Endothelial cell of hepatic sinusoid (primary cell): ENCODE measurements at regions not wholly inside any gene's neighbourhood (a gene's known extent, or its start where the extent isn't known, plus 50 kb on each side); places are given as distances from the start of the nearest gene placed in this dataset.

ENCODE experiments used
- in situ Hi-C: cut with HindIII; loops from 2 replicates; pipeline ENCODE4 v1.10.0; 2017; ENCODE audit warnings: low sequenced_read_pairs

GRCh38 chr11:62073061-62073460 is 50.8 kb upstream of the INCENP start:
- in situ Hi-C loops, result loop anchor here (5.0 kb wide), 1 partner anchor 34 kb away; no protein-coding TSS in a partner anchor

GRCh38 chr11:62071408-62071807 is 52.4 kb upstream of the INCENP start:
- in situ Hi-C loops, result loop anchor here (5.0 kb wide), 1 partner anchor 36 kb away; no protein-coding TSS in a partner anchor

DNA sequence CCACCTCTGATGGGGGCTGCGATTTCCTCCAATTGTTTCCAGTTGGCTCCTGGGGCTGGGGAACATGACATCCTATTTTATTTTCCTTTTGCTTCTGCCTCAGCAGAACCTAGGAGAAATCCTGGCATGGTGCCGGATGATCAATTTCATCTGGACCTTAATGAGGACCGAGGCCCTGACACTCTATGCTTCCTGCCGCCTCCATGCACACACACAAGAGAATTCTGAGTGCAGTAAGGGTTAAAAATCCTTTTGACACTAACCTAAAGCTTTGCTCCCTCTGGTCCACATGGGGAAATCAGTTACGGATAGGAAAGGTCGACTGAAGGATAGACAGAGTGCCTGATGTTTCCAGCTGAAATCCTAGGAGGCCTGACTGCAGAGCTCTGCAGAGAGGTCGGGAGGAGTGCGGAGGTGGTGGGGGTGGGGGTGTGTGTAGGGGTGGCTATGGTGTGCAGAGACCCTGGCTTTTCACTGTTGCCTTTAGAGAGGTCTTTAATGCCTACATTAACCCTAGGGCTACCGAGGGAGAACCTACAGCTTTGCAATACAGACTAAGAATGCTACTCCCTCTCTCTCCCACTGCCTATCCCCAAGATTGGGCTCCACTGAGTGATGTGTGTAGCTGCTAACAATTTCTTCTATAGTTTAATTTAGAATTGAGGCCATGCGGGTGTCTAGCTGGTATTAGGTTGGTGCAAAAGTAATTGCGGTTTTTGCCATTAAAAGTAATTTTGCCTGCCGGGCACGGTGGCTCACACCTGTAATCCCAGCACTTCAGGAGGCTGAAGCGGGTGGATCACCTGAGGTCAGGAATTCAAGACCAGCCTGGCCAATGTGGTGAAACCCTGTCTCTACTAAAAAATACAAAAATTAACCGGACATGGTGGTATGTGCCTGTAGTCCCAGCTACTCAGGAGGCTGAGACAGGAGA is 53.6 kb upstream of the INCENP start:
- in situ Hi-C loops, result loop anchor here (5.0 kb wide), 1 partner anchor 37 kb away; no protein-coding TSS in a partner anchor

DNA sequence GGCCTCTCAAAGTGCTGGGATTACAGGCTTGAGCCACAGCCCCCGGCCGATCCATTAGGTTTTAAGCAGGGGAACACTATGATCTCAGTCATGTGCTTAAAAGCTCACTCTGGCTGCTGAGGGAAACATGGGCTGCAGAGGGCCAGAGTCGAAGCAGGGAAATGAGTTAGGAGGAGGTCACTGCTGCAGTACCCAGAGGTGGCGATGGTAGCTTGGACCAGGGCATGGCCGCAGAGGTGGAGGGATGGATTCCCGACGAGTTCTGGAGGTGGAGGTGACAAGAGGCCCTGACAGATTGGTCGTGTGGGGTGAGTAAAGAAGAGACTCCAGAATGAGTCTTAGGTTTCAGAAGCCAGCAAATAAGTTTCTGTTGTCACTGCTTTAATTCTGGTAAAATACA is 54.4 kb upstream of the INCENP start:
- in situ Hi-C loops, result no loop called here

DNA sequence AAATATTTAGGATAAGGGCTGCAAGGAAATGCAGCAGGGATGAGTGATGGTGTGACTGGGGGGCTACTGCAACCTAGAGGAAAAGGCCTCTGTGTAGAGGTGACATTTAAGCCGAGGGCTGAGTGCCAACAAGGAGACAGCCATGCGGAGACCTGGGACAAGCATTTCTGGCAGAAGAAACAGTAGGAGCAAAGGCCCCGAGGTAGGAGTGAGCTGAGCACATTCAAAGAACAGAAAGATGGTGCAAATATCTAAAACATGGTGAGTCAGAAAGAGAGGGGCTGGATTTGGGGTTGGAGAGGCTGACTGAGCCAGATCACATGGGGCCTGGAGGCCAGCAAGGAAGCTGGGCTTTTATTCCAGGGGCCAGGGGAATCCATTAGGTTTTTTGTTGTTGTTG is 55.1 kb upstream of the INCENP start:
- in situ Hi-C loops, result no loop called here

GRCh38 chr11:62067741-62068140 is 56.1 kb upstream of the INCENP start:
- in situ Hi-C loops, result no loop called here

GRCh38 chr11:62064221-62064620 is 59.6 kb upstream of the INCENP start:
- in situ Hi-C loops, result no loop called here

DNA sequence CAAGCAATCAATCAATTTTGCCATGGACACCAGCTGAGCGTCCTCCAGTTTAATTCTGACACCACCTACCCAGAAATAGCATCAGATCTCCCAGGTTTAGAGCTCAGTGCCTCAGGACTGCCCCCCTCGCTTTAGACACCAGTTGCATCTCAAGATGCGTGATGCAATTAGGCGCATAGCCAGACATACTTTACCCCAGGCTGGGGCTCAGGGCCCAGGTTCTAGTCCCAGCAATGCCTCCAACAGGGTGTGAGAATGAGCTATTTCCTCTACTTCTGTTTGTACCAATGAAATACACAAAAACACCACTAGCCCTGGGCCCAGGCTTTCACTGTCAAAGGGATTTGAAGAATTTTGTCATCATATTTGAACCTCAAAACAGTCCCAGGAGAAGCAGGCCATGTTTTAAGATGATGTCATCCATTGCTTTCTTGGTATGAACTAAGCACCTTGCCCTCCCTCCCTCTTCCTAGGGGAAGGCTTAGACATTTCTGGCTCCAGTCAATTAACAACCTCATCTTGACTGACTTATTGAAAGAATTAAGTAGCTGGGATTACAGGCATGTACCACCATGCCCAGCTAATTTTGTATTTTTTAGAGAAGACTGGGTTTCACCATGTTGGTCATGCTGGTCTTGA is 61.5 kb upstream of the INCENP start:
- in situ Hi-C loops, result no loop called here

DNA sequence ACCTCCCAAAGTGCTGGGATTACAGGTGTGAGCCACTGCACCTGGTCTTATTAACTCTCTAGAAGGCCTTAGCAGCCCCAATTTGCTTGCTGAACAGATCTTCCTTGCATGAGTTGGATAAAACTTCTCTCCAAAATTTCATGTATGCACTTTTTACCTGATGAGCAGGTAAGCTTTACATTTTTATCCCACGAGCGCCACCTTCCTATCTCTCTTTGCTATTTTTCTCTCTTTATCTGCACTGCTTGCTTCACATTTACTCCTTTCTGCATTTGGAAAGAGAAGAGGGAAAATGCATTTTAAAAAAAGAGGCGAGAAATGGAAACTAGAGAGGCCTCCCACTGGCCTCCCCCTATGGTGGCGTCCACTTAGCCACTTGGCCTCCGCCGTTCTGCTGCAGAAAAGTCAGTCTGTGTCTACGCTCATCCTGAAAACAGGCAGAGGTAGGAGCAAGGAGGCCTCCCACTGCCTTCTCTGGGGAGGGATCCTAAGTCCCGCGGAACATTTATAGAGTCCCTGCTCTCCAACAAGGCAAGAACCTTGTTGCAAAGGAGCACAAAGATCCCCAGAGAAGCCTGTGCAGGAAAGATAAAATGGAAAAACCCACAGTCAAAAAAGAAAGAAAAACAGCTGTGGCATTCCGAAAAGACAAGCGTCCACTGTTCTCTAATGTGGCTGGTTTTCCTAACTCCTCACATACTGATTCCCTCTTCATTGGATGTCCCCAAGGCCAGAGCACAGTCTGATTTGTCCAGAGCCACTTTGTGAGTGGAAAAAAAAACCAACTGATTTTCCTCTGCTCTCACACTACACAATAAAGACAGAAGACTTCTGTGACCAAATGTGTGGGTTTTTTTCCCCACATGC is 62.2 kb upstream of the INCENP start:
- in situ Hi-C loops, result no loop called here

DNA sequence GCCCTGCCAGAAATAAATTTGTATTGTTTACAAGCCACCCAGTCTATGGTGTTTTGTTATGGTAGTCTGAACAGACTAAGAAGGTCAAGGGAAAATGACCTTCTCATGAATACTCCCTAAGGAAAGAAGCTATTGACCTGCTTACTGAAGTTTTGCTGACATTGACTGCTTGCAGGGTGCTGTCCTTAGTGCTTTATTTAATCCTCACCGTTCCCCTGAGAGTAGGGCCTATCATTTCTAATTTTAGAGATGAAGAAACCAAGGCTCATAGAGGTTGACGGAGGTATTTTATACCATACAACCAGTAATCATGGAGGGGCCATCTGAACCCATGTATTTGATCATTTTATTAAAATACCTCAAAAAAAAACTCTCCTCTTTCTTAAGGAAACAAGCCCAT is 66.7 kb upstream of the INCENP start:
- in situ Hi-C loops, result no loop called here

- in situ Hi-C loops, result no loop called here
These were observed 67.8 kb upstream of the INCENP start for GRCh38 chr11:62055970-62056369.

- in situ Hi-C loops, result loop anchor here (5.0 kb wide), 1 partner anchor 57 kb away; no protein-coding TSS in a partner anchor
These were observed 69.2 kb upstream of the INCENP start for GRCh38 chr11:62054484-62055121.

DNA sequence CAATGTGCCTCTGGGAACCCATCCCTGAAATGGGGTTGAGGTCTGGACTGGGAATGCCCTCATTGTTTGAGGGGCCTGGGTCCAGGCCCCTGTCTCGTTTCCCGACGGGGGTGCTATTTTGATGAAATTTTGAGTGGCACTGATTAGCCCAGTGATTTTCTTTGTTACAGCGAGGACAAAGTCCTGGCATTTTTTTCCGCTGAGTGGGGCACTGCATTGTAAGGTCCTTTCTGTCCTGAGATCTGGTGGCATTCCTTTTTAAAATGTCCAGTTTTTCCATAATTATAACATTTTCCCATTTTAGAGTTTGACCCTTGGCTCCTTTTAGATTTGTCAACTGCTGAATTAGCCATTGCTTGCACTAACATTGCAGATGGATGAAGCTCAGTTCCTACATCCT is 69.7 kb upstream of the INCENP start:
- in situ Hi-C loops, result loop anchor here (5.0 kb wide), 1 partner anchor 57 kb away; no protein-coding TSS in a partner anchor

GRCh38 chr11:62050716-62051115 is 73.1 kb upstream of the INCENP start:
- in situ Hi-C loops, result loop anchor here (5.0 kb wide), 1 partner anchor 53 kb away; no protein-coding TSS in a partner anchor

GRCh38 chr11:62048100-62048499 is 75.7 kb upstream of the INCENP start:
- in situ Hi-C loops, result no loop called here

DNA sequence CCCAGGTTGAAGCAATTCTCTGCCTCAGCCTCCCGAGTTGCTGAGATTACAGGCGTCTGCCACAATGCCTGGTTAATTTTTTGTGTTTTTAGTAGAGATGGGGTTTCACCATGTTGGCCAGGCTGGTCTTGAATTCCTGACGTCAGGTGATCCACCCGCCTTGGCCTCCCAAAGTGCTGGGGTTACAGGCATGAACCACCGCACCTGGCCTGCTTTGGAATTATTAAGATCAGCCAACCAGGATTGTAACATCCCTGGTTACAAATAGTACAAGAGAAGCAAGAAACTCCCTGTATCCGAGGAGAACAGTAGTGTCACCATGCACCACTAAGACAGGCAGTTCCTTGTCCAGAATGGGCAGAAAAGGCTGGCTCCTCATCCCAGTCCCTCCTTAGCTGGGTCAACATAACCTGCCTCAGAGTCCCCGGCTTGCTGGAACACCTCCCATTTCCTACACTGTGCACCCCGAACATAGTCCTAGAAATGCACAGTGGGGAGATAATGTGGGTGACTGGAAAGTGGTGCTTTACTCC is 77.2 kb upstream of the INCENP start:
- in situ Hi-C loops, result no loop called here

GRCh38 chr11:62044639-62045121 is 77.2 kb upstream of the FTH1 start:
- in situ Hi-C loops, result no loop called here

DNA sequence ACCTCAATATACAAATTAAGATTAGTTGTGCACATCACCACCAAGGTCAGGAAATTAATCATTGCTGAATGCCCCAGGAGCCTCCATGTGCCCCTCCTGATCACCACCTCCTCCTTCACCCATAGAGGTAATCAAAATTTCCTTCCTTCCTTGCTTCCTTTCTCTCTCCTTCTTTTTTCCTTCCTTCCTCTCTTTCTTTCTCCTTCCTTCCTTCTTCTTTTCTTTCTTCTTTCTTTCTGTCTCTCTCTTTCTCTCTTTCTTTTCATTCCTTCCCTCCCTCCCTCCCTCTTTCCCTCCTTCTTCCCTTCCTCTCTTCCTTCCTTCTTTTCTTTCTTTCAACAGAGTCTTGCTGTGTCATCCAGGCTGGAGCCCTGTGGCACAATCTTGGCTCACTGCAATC is 67.9 kb upstream of the FTH1 start:
- in situ Hi-C loops, result no loop called here

GRCh38 chr11:62034036-62034338 is 66.6 kb upstream of the FTH1 start:
- in situ Hi-C loops, result no loop called here
